AG08395 (cell line): ENCODE measurements at regions not wholly inside any gene's neighbourhood (a gene's known extent, or its start where the extent isn't known, plus 50 kb on each side); places are given as distances from the start of the nearest gene placed in this dataset.

Source experiments
- DNase-seq: peaks from one replicate; pipeline ENCODE4 v3.0.0; 2012; ENCODE audit warnings: mixed read lengths, low spot score

GRCh38 chr4:1476140-1476513 lies 69.9 kb upstream of the NKX1-1 start:
- no peak for DNase-seq

DNA sequence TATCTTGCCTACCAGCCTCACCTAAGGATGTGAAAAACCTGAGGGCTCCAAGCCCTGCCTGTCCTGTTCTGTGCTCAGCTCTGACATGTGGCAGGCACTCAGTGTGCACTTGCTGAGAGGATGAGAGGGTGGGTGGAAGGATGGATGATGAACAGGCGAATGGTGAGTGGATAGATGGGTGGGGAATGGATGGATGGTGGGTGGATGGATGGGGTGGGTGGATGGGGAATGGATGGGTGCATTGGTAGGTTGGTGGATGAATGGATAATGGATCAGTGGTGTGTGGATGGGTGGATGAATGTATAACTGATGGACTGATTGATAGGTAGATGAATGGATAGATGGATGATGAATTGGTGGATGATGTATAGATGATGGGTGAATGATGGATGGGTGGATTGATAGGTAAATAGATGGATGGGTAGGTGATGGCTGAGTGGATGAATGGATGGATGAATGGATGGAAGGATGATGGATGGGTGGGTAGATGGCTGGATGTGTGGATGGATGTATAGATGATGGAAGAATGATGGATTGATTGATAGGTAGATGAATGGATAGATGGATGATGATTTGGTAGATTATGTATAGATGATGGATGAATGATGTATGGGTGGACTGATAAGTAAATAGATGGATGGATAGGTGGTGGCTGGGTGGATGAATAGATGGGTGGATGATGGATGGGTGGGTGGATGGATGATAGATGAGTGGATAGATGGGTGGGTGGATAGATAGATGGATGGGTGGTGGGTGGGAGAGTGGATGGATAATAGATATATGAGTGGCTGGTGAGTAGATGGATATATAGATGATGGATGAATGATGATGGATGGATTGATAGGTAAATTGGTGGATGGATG lies 69.3 kb upstream of the NKX1-1 start:
- DNase-seq = no peak

- no peak for DNase-seq
Measured at GRCh38 chr4:1474126-1475090, 68.2 kb upstream of the NKX1-1 start.

GRCh38 chr4:1473718-1474117 lies 67.5 kb upstream of the NKX1-1 start:
- DNase-seq = no peak

- DNase-seq = no peak
Measured at GRCh38 chr4:1472911-1473518, 66.8 kb upstream of the NKX1-1 start.

DNA sequence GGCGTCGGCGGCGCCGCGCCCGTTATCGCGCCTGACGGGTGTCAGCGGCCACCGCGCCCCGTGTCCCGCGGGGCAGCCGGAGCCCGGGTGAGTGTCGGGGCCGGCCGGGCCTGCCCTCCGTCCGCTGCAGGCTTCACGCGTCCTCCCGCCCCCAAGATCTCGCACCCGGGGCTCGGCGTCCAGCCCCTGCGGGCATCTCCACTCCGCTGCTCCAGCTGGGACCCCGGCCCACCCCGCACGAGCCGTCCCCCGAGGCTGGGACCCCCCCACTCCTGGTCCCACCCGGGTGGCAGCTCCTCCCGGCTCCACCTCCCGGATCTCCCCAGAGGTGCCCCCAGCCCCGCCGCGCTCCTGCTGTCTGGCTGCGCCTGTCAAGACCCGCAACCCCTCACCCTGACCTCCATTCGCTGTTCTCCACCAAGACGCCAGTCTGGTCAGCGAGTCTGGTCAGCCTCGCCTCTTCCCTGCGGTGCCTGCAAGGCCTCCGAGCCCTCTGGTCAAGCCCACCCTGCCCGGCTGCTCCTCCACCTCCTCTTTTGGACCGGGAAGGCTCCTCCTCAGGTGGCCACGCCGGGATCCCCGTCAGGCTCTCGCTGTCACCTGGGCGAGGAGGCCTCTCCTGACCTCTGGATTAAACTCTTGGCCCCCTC lies 66.0 kb upstream of the NKX1-1 start:
- no peak for DNase-seq

DNA sequence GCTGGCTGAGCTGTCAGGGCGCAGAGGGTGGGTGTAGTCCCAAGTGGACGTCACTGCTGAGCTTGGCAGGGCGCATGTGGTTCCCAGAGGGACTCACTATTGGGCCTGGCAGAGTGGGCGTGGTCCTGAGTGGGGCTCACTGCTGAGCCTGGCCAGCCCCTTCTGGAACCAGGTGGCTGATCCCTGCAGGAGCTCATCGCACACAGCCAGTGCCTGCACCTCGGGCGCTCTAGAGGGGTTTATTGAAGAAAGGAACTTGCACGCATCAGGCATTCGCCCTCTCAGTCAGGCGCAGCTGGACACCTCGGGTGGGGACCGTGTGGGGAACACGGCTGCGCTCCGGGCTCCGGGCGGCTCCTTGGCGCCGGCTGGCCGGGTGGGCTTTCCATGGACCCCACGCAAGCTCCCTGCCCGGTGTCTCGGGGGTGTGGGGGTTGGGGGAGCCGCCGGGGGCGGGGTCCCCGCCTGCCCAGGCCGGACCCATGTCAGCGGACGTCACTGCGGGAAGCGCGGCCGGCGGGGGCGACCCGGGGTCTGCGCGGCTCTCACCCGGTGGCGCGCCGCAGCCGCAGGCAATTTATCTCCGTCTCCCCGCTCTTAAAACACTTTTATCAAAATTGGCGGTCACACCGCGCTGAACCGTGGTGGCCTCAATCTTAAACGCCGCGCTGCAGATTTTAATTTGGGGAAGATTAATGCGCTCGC lies 65.4 kb upstream of the NKX1-1 start:
- DNase-seq = no peak

DNA sequence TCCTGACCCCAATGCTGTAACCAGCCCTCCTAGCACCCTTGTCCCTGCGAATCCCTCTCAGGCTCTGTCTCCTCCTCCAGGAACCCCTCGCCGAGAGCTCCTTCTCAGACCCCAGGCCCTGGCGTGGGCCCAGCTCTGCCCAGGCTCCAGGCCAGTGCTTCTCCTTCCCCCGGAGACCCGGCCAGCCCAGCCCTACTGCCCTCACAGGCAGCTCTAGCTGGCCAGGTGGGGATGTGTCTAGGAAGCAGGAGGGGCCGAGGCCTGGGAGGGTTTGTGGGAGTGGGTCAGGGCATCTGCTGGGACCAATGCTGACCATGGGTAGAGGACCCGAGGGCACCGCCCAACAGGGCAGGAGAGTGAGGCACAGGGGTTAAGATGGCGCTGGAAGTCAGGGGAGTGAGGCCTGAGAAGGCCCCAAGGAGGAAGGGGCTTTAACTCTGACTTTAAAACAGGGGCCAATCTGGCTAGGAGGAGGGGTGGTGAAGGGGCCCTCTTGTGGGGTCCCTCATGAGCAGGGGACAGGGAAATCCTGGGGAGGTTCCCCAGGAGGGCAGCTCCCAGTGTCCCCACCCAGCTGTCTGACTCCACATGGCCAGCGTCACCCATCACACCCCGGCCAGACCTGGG lies 64.7 kb upstream of the NKX1-1 start:
- DNase-seq = no peak

- DNase-seq = no peak
Measured at GRCh38 chr4:1470393-1470670, 64.1 kb upstream of the NKX1-1 start.

- DNase-seq = no peak
Measured at GRCh38 chr4:1469607-1470392, 63.6 kb upstream of the NKX1-1 start.

GRCh38 chr4:1469043-1469442 lies 62.8 kb upstream of the NKX1-1 start:
- DNase-seq = no peak

GRCh38 chr4:1467581-1468458 lies 61.6 kb upstream of the NKX1-1 start:
- DNase-seq = no peak

DNA sequence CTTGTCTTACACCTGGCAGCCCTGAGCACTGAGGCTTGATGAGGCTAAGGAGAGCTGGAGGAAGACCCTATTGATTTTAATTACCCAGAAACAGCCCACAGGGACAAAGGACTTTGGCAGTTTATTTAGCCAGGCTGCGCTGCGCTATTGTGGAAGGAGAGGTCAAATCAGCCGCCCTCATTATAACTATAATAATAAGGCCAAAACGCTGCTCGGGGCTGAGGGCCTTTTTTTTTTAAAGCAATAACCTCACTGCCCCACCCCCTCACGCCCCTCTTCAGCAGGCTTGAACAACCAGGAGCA lies 60.6 kb upstream of the NKX1-1 start:
- DNase-seq = no peak

GRCh38 chr4:1466034-1466862 lies 60.0 kb upstream of the NKX1-1 start:
- DNase-seq = no peak

GRCh38 chr4:1465173-1466033 lies 59.2 kb upstream of the NKX1-1 start:
- no peak for DNase-seq

GRCh38 chr4:1464581-1465171 lies 58.4 kb upstream of the NKX1-1 start:
- no peak for DNase-seq

GRCh38 chr4:1463927-1464540 lies 57.8 kb upstream of the NKX1-1 start:
- no peak for DNase-seq
